Cardiac fibroblast (primary cell): ENCODE measurements at regions not wholly inside any gene's neighbourhood (a gene's known extent, or its start where the extent isn't known, plus 50 kb on each side); places are given as distances from the start of the nearest gene placed in this dataset.

Experiments
- DNase-seq, 2 donors: peaks; one replicate each; pipeline versions ENCODE4 v3.0.0 to v3.0.0-alpha.2; 2010; ENCODE audit warnings: low read depth in 2 of 2
- H3K4me3 ChIP-seq, 2 donors: replicated peaks in 1 of 2; 1 replicate in 1 of 2; 2 replicates in 1 of 2; pipeline ENCODE4 v1.5.1; 2011; ENCODE audit warnings: low read depth in 2 of 2, low read length in 2 of 2, mild to moderate bottlenecking in 2 of 2, moderate library complexity in 1 of 2
- TF ChIP-seq, protein P1 (sequence below): IDR thresholded peaks from one replicate; pipeline ENCODE4 v1.5.1; 2011; ENCODE audit warnings: low read depth, mild to moderate bottlenecking, low read length, inconsistent platforms

DNA sequence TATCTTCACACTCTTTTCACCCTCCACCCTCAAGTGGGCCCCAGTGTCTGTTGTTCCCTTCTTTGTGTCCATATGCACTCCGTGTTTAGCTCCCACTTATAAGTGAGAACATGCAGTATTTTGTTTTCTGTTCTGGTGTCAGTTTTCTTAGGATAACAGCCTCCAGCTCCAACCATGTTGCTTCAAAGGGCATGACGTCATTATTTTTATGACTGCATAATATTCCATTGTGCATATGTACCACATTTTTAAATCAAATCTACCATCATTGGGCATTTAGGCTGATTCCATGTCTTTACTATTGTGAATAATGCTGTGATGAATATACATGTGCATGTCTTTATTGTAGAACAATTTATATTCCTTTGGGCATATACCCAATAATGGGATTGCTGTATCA is 140.3 kb downstream of the LYPLAL1 start:
- no peak overlapping the region for H3K4me3 ChIP-seq
- TF ChIP-seq, protein P1, sequence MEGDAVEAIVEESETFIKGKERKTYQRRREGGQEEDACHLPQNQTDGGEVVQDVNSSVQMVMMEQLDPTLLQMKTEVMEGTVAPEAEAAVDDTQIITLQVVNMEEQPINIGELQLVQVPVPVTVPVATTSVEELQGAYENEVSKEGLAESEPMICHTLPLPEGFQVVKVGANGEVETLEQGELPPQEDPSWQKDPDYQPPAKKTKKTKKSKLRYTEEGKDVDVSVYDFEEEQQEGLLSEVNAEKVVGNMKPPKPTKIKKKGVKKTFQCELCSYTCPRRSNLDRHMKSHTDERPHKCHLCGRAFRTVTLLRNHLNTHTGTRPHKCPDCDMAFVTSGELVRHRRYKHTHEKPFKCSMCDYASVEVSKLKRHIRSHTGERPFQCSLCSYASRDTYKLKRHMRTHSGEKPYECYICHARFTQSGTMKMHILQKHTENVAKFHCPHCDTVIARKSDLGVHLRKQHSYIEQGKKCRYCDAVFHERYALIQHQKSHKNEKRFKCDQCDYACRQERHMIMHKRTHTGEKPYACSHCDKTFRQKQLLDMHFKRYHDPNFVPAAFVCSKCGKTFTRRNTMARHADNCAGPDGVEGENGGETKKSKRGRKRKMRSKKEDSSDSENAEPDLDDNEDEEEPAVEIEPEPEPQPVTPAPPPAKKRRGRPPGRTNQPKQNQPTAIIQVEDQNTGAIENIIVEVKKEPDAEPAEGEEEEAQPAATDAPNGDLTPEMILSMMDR, result no peak
- DNase-seq, result no peak

DNA sequence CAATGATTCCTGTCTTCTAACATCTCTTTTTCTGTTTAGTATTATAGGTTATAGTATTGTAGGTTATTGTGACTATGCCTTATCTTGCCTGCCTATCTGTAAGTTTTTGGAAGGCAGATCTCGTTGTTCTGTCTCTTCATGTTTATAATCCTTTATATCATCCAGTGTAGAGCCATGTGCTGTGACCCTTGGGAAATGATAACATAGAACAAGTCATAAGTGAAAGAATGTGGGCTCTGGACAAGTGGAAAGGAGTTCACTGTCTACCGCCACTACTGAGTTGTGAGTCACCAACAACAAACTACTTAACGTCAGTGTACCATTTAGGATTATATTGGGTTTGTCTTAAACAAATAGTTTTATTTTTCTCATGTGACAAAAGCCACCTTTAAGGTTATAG is 139.3 kb downstream of the LYPLAL1 start:
- DNase-seq, result peak; percentile 64 to 92
- no peak overlapping the region for H3K4me3 ChIP-seq
- TF ChIP-seq, protein P1, result no peak

DNA sequence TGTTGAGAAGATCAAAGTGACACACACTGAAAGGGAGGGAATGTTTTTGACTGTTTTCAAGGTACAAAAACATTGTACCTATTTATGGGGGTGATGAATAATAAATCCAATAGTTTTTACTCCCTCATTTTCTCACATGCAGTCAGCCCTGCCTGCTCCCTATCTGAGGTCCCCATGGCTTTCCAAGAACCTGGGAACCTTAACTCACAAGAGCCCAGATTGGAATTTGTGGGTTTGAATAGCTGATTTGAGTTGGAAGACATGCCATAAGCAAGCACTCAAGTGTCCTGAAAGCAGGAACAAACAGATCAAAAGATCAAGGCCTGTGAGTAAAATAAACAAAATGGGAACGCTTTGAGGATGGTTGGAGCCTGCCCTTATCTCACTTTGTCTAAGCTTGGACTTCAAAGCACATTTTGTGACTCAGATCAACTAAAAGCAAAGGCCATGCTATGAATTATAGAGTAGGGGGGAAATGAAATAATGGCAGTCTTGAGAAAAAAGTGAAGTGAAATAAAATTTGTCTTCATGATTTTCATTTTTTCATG is 136.6 kb downstream of the LYPLAL1 start:
- TF ChIP-seq, protein P1, result no peak
- H3K4me3 ChIP-seq, result no peak overlapping the region
- DNase-seq, result no peak

DNA sequence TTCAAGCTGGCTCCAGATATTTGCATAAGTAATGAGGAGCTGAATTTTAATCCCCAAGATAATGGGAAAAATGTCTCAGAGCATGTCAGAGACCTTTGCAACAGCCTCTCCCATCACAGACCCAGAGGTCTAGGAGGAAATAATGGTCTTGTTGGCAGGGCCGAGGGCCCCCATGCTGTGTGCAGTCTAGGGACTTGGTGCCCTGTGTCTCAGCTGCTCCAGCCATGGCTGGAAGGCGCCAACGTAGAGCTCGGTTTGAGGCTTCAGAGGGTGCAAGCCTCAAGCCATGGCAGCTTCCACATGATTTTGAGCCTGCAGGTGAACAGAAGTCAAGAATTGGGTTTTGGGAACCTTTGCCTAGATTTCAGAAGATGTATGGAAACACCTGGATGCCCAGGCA is 134.7 kb downstream of the LYPLAL1 start:
- TF ChIP-seq, protein P1, result no peak
- no peak overlapping the region for H3K4me3 ChIP-seq
- DNase-seq, result no peak

DNA sequence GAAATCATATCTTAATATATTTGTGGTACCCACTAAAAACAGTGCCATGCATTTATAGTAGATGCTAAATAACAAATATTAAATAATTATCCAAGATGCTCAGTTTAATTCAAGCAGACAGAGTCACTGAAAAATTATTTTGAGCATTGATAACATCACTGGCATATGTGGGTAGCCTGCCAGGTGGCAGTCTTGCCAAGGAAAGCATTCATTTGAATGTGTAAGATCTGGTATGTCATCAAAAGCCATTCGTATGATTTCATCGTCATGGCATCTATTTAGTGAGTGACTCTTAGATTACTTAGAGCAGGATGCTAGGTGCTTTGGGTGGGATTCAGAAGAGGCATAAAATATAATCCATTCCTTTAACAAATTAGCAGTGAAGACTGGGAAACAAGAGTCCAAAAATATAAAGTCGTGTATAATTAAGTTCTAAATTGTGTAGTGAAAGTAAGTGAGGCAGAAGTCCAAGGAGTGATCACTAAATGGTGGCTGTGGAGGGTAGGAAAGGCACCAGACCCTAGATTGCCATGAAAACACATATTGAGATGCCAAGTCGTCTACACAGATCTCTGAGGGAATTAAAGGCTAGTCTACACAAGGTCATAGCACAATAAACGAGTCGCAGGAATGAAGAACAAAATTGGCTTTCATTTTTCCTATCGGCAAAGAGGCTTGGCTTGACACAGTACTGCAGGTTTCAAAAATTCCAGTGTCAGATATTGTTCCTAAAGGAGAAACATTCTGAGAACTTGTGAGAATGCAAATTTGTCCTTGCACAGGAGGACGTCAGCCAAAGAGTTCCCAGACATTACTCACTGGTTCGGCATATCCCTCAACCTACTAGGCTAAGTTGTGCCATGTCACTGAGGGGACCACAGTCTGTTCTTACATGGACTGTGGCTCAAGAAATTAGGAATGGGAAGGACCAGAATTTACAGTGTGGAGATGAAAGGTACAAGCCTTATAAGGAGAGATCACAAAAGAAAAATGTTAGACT is 130.8 kb downstream of the LYPLAL1 start:
- TF ChIP-seq, protein P1, result no peak
- H3K4me3 ChIP-seq, result no peak overlapping the region
- peak; percentile 60 to 91 for DNase-seq

DNA sequence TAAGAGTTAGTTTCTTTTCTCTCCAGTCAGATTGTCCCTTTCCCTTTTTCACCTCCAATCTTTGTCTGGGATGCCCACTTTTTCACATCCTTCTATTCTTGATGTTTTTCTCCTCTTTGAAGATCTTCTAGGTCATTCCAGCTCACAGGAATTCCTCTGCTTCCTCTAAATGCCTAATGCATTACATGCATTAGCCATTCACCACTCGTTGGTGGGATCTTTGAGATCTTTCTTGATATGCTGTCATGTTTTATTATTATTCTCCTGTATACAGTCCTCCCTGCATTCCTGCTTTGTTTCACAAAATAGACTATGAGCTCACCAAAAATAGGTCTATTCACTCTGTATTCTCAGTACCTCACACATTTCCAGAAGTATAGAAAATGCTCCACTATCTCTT is 129.0 kb downstream of the LYPLAL1 start:
- H3K4me3 ChIP-seq, result no peak overlapping the region
- TF ChIP-seq, protein P1, result no peak
- DNase-seq, result peak in 1 of 2 donors; percentile 25
